Upper lobe of left lung (tissue), 6 donors: ENCODE measurements at regions not wholly inside any gene's neighbourhood (a gene's known extent, or its start where the extent isn't known, plus 50 kb on each side); places are given as distances from the start of the nearest gene placed in this dataset.
A peak's percentile ranks its signal among the peaks of the same experiment; 100 is the strongest.

Experiments used
- ATAC-seq, 2 donors: fragments of 200-7000 bp; cut with Tn5 transposase; one replicate each; pipeline ENCODE4 v1.9.1; 2022; ENCODE audit warnings: mild to moderate bottlenecking in 2 of 2, moderate library complexity in 2 of 2; ENCODE audit not compliant: low FRiP score in 2 of 2
- DNase-seq, 2 donors: peaks; one replicate each; pipeline ENCODE4 v3.0.0-alpha.2; 2019 to 2020
- H3K27ac ChIP-seq, 4 donors: fragments of 200-600 bp; sonication (generic); one replicate each; pipeline ENCODE4 v1.5.1; 2016 to 2019
- H3K27me3 ChIP-seq, 4 donors: fragments of 200-600 bp; sonication (generic); one replicate each; pipeline ENCODE4 v1.5.1; 2017 to 2019
- H3K36me3 ChIP-seq, 4 donors: fragments of 200-600 bp; sonication (generic); one replicate each; pipeline ENCODE4 v1.5.1; 2016 to 2019
- H3K4me1 ChIP-seq, 4 donors: fragments of 200-600 bp; sonication (generic); one replicate each; pipeline ENCODE4 v1.5.1; 2018 to 2019
- H3K4me3 ChIP-seq, 4 donors: fragments of 200-600 bp; sonication (generic); one replicate each; pipeline ENCODE4 v1.5.1; 2017 to 2019; ENCODE audit warnings: mild to moderate bottlenecking in 2 of 4, moderate library complexity in 1 of 4
- H3K9me3 ChIP-seq, 4 donors: fragments of 200-600 bp; sonication (generic); one replicate each; pipeline ENCODE4 v1.5.1; 2018 to 2019
- EP300 ChIP-seq, 4 donors: sonication (generic); formaldehyde crosslinking; IDR thresholded peaks; one replicate each; pipeline ENCODE4 v1.5.1; 2017; ENCODE audit warnings: antibody characterized with exemption in 4 of 4, control low read depth in 2 of 4
- POLR2A ChIP-seq, 4 donors: fragments of 450-650 bp; IDR thresholded peaks; one replicate each; pipeline ENCODE4 v1.5.1; 2016 to 2017; ENCODE audit warnings: antibody characterized with exemption in 4 of 4, mild to moderate bottlenecking in 2 of 4
- POLR2AphosphoS5 ChIP-seq, 2 donors: sonication (generic); formaldehyde crosslinking; IDR thresholded peaks; one replicate each; pipeline ENCODE4 v1.5.1; 2017; ENCODE audit warnings: antibody characterized with exemption in 2 of 2
- WGBS, 2 donors: methylation state at CpG; one replicate each; pipeline ENCODE4 v1.1.5; 2017 to 2018; 5-methylcytosine and 5-hydroxymethylcytosine counted together
- TF ChIP-seq, protein P1 (sequence below), 6 experiments: fragments of 450-650 bp in 4 of 6; fragments of 200-600 bp in 2 of 6; sonication (generic) in 2 of 6; IDR thresholded peaks; one replicate each; pipeline ENCODE4 v1.5.1; 2016 to 2019; ENCODE audit warnings: antibody characterized with exemption in 6 of 6
- donor health status: DM: no; HTN: no; CAD: no; lungs with moderate emphysema.
- donor health status: DM: no; HTN: yes; CAD: no; lungs with severe emphysema.

DNA sequence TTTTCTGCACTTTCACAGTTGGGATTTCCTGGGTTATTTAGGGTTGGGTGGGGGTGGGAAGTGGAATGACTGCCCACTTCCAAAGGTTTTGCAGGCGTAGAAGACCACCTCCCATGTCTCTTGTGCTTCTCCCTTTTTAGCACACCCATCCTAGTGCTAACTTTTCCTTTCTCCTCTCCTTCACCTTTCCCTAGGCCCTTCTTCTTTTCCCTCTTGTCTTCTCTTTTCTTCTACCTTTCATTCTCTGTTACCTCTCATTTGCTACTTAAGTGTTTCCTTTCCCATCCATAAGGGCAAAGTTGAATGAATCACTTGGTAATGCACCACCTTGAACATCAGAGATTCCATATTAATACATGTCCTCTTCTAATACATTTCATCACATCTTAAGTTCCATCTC is 105.0 kb upstream of the ZNF184 start:
- H3K27me3 ChIP-seq = peaks cover 0 to 3% (median 0%) of the 10 kb centered on the region in 4 donors

DNA sequence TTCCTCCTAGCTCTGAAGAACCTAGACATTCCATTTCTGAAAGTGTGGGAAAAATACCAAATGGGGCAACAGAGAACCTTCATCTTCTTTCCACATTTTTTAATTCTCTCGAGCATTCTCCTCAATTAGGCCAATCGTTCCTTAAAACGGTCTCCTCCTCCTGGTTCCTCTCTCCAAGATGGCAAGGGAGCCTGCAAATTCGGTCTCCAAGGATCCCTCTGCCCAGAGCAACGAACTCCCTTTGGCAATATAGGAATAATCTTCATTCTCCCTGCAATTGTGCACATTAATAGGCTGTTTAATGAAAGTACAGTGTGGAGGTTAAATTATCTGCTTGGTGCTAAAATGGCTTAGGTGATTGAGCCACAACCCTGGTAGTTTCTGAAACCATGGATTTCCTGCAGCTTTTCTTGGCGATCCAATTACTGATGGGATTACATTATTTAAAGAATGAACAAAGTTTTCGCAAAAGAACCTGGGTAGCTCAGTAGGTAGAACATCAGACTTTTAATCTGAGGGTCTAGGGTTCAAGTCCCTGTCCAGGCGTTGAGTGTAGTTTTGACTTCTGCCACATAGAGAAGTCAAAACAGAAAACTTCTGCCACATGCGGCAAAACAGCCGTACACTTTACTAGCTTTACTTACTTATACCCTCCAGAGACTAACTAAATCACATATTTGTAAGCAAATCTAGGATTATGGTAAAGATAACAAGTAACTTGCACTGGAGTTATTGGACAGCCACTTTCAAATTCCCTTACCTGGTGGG is 102.9 kb upstream of the ZNF184 start:
- WGBS, 2 donors = 67 to 74% methylated on average over 10 of the region's 10 CpGs
- H3K9me3 ChIP-seq = no peaks in the 10 kb centered on the region
- H3K4me3 ChIP-seq = no peak overlapping the region
- H3K4me1 ChIP-seq = no peaks in the 10 kb centered on the region
- no peaks in the 10 kb centered on the region for H3K36me3 ChIP-seq
- DNase-seq (no peak), ATAC-seq (no peak)
- TF ChIP-seq, protein P1, sequence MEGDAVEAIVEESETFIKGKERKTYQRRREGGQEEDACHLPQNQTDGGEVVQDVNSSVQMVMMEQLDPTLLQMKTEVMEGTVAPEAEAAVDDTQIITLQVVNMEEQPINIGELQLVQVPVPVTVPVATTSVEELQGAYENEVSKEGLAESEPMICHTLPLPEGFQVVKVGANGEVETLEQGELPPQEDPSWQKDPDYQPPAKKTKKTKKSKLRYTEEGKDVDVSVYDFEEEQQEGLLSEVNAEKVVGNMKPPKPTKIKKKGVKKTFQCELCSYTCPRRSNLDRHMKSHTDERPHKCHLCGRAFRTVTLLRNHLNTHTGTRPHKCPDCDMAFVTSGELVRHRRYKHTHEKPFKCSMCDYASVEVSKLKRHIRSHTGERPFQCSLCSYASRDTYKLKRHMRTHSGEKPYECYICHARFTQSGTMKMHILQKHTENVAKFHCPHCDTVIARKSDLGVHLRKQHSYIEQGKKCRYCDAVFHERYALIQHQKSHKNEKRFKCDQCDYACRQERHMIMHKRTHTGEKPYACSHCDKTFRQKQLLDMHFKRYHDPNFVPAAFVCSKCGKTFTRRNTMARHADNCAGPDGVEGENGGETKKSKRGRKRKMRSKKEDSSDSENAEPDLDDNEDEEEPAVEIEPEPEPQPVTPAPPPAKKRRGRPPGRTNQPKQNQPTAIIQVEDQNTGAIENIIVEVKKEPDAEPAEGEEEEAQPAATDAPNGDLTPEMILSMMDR (IDR thresholded peaks at IDR 0.05) = no peak
- TF ChIP-seq POLR2AphosphoS5 (IDR thresholded peaks at IDR 0.05) = no peak
- TF ChIP-seq EP300 (IDR thresholded peaks at IDR 0.05) = no peak
- no peak for TF ChIP-seq POLR2A (IDR thresholded peaks at IDR 0.05)
- H3K27ac ChIP-seq = no peak overlapping the region
- H3K27me3 ChIP-seq = no peaks in the 10 kb centered on the region

More for the DNA sequence above, 105.0 kb upstream of the ZNF184 start:
- Histone ChIP-seq H3K9me3 (no peaks in the 10 kb centered on the region), H3K27ac (no peak overlapping the region), H3K4me1 (no peaks in the 10 kb centered on the region), H3K36me3 (no peaks in the 10 kb centered on the region), H3K4me3 (no peak overlapping the region)
- TF ChIP-seq, protein P1 (IDR thresholded peaks at IDR 0.05) = no peak
- TF ChIP-seq EP300 (IDR thresholded peaks at IDR 0.05) (no peak), POLR2AphosphoS5 (IDR thresholded peaks at IDR 0.05) (no peak), POLR2A (IDR thresholded peaks at IDR 0.05) (no peak)
- DNase-seq (no peak), ATAC-seq (no peak)
- 78 to 86% methylated on average over 1 of the region's 1 CpG for WGBS, 2 donors

DNA sequence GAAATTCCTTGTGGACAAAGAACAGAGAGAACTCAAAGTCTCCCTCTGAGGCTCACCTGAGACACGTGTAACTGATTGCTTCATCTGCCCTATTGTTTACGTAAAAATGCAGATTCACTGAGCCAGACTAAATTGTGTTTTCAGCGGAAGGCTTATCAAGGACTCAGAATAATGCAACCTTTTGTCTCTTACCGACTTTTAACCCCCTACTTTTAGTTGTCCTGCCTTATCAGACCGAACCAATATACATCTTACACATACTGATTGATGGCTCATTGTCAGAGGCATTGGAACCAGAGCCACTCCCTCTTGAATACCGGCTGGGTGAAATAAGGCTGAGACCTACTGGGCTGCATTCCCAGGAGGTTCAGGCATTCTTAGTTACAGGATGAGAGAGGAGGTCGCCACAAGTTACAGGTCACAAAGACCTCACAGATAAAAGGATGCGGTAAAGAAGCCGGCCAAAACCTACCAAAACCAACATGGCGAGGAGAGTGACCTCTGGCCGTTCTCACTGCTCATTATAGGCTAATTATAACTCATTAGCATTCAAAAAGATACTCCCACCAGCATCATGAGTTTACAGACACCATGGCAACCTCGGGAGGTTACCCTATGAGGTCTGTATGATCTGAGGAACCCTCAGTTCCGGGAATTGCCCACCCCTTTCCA is 95.5 kb upstream of the ZNF184 start:
- no peak for DNase-seq
- Histone ChIP-seq H3K9me3 (no peaks in the 10 kb centered on the region), H3K4me3 (no peak overlapping the region), H3K4me1 (peaks cover 0 to 4% (median 0%) of the 10 kb centered on the region in 4 donors), H3K36me3 (no peaks in the 10 kb centered on the region), H3K27me3 (peaks cover 0 to 19% (median 8%) of the 10 kb centered on the region in 4 donors), H3K27ac (no peak overlapping the region)
- no peak for TF ChIP-seq POLR2AphosphoS5 (IDR thresholded peaks at IDR 0.05)
- no peak for TF ChIP-seq POLR2A (IDR thresholded peaks at IDR 0.05)
- TF ChIP-seq, protein P1 (IDR thresholded peaks at IDR 0.05) = no peak
- no peak for TF ChIP-seq EP300 (IDR thresholded peaks at IDR 0.05)
- no peak for ATAC-seq
- WGBS, 2 donors = 49 to 56% methylated on average over 13 of the region's 13 CpGs

DNA sequence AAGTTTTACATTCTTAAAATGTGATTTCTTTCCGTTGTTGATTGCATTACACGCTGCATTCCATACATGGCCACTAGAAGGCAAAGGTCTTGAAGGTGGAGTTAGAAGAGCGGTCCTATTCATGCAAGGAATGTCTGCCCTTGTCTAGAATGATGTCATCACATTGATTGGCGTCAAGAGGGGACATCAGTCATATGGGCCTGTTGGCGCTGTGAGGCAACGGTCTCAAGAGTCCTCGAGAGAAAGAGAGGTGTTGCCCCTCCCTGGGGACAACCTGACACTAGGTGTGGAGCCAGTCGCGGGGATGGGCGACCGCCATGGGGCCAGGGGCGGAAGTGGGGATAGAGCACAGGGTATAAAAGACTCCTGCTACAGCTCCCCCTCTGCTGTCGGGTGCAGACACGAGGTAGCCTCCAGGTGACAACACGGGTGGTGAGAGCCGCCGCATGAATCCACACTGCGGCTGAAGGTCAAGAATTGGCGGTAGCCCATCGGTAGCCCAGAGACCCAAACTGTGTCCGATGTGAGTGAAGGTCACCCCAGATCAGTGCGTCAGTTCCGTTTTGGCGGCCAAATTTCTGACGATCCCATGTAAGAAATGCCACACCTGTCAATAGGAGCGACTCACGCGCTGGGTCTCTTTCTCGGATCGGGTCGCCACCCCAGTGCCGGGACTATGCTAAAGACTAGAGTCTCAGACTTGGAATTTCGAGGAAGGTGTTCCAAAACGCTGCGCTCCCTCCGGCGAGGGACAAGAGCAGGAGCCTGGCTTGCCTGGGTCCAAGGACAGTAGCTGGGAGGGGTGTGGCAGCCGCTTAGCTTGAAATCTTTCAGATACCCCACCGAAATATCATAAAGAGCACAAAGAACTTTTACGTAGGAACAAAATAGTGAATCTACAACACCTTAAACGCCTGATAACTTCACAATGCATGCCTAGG is 93.2 kb upstream of the ZNF184 start:
- no peak overlapping the region for H3K4me3 ChIP-seq
- peaks cover 0 to 4% (median 0%) of the 10 kb centered on the region in 4 donors for H3K4me1 ChIP-seq
- DNase-seq (peak in 1 of 2 donors; percentile 45), ATAC-seq (peak in 1 of 2 donors; percentile 19)
- H3K27ac ChIP-seq = no peak overlapping the region
- H3K27me3 ChIP-seq = peaks cover 0 to 26% (median 11%) of the 10 kb centered on the region in 4 donors
- TF ChIP-seq POLR2A (IDR thresholded peaks at IDR 0.05) (no peak), EP300 (IDR thresholded peaks at IDR 0.05) (no peak), POLR2AphosphoS5 (IDR thresholded peaks at IDR 0.05) (no peak)
- TF ChIP-seq, protein P1 (IDR thresholded peaks at IDR 0.05) = no peak
- H3K9me3 ChIP-seq = no peaks in the 10 kb centered on the region
- no peaks in the 10 kb centered on the region for H3K36me3 ChIP-seq
- WGBS, 2 donors = 12 to 16% methylated on average over 11 to 41 of the region's 41 CpGs
